ENCODE measurements at regions not wholly inside any gene's neighbourhood (a gene's known extent, or its start where the extent isn't known, plus 50 kb on each side); places are given as distances from the start of the nearest gene placed in this dataset.

GRCh38 chr4:24655971-24656370 lies 71.6 kb upstream of the DHX15 start:
- H3K79me2 ChIP-seq (ENCODE audit: low read length) = no peaks in the 10 kb centered on the region
- H3K9me2 ChIP-seq (replicated peaks; ENCODE audit: low read length) = no peaks in the 10 kb centered on the region
- TF ChIP-seq EZH2phosphoT487 (IDR thresholded peaks at IDR 0.05; ENCODE audit: borderline replicate concordance, low read length) (no peak), EZH2 (IDR thresholded peaks at IDR 0.05; ENCODE audit: low read length, unreplicated experiment) (no peak)
- TF ChIP-seq, protein P1, sequence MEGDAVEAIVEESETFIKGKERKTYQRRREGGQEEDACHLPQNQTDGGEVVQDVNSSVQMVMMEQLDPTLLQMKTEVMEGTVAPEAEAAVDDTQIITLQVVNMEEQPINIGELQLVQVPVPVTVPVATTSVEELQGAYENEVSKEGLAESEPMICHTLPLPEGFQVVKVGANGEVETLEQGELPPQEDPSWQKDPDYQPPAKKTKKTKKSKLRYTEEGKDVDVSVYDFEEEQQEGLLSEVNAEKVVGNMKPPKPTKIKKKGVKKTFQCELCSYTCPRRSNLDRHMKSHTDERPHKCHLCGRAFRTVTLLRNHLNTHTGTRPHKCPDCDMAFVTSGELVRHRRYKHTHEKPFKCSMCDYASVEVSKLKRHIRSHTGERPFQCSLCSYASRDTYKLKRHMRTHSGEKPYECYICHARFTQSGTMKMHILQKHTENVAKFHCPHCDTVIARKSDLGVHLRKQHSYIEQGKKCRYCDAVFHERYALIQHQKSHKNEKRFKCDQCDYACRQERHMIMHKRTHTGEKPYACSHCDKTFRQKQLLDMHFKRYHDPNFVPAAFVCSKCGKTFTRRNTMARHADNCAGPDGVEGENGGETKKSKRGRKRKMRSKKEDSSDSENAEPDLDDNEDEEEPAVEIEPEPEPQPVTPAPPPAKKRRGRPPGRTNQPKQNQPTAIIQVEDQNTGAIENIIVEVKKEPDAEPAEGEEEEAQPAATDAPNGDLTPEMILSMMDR (conservative IDR thresholded peaks at IDR 0.05; ENCODE audit: low read depth, low read length) = no peak
- ChIA-PET CTCF (no interaction called here), POLR2A (ENCODE audit: unreplicated experiment) (no interaction called here)
- H3K4me1 ChIP-seq (ENCODE audit: insufficient read depth, low read length) = peaks cover 40% of the 10 kb centered on the region
- no peaks in the 10 kb centered on the region for H4K20me1 ChIP-seq (ENCODE audit: low read length)
- H3K27ac ChIP-seq (ENCODE audit: low read length) = no peak overlapping the region
- no TSS peak for BruUV-seq (replicated peaks)
- peak; percentile 47 for ATAC-seq
- no peaks in the 10 kb centered on the region for H3K9me3 ChIP-seq (ENCODE audit: low read length)
- peak; percentile 49 for DNase-seq
- no peak overlapping the region for H2AFZ ChIP-seq (ENCODE audit: low read length)
- H3F3A ChIP-seq (ENCODE audit: low read length, unreplicated experiment) = no peaks in the 10 kb centered on the region
- H3K4me3 ChIP-seq (ENCODE audit: low read length) = no peak overlapping the region
- H3K4me2 ChIP-seq (ENCODE audit: low read length) = no peak overlapping the region
- intact Hi-C loops (cut with micrococcal nuclease) = loop anchor here (5.0 kb wide), 1 partner anchor 74 kb away; the partner anchor contains the start of gene DHX15
- H3K36me3 ChIP-seq (ENCODE audit: low read depth, low read length) = no peaks in the 10 kb centered on the region
- H3K9ac ChIP-seq (ENCODE audit: low read length) = no peak overlapping the region
- no peaks in the 10 kb centered on the region for H3K27me3 ChIP-seq (ENCODE audit: low read length)

GRCh38 chr4:24656906-24657305 lies 72.6 kb upstream of the DHX15 start:
- Histone ChIP-seq H3K27me3 (ENCODE audit: low read length) (no peaks in the 10 kb centered on the region), H3K4me3 (ENCODE audit: low read length) (no peak overlapping the region), H3F3A (ENCODE audit: low read length, unreplicated experiment) (no peaks in the 10 kb centered on the region), H3K9me2 (replicated peaks; ENCODE audit: low read length) (no peaks in the 10 kb centered on the region), H3K4me2 (ENCODE audit: low read length) (no peak overlapping the region), H3K79me2 (ENCODE audit: low read length) (no peaks in the 10 kb centered on the region), H4K20me1 (ENCODE audit: low read length) (no peaks in the 10 kb centered on the region), H3K36me3 (ENCODE audit: low read depth, low read length) (no peaks in the 10 kb centered on the region), H2AFZ (ENCODE audit: low read length) (no peak overlapping the region), H3K27ac (ENCODE audit: low read length) (no peak overlapping the region), H3K9me3 (ENCODE audit: low read length) (no peaks in the 10 kb centered on the region), H3K4me1 (ENCODE audit: insufficient read depth, low read length) (peaks cover 40% of the 10 kb centered on the region), H3K9ac (ENCODE audit: low read length) (no peak overlapping the region)
- CTCF ChIA-PET = no interaction called here
- no TSS peak for BruUV-seq (replicated peaks)
- TF ChIP-seq EZH2 (IDR thresholded peaks at IDR 0.05; ENCODE audit: low read length, unreplicated experiment) = no peak
- TF ChIP-seq, protein P1 (conservative IDR thresholded peaks at IDR 0.05; ENCODE audit: low read depth, low read length) = no peak
- TF ChIP-seq EZH2phosphoT487 (IDR thresholded peaks at IDR 0.05; ENCODE audit: borderline replicate concordance, low read length) = no peak
- ATAC-seq (no peak), DNase-seq (peak; percentile 7)
- intact Hi-C loops (cut with micrococcal nuclease) = loop anchor here (5.0 kb wide), 1 partner anchor 75 kb away; the partner anchor contains the start of gene DHX15
- POLR2A ChIA-PET (ENCODE audit: unreplicated experiment) = interaction anchor here (0.6 kb wide), 1 partner anchor 121 kb away, joined by 7 read pairs; no protein-coding TSS in a partner anchor

All from PC-3 (cell line).